G401 (cell line): ENCODE measurements at regions not wholly inside any gene's neighbourhood (a gene's known extent, or its start where the extent isn't known, plus 50 kb on each side); places are given as distances from the start of the nearest gene placed in this dataset.
A peak's percentile ranks its signal among the peaks of the same experiment; 100 is the strongest.

Experiments used
- DNase-seq: peaks from one replicate; pipeline ENCODE4 v3.0.0-alpha.2; 2015; ENCODE audit warnings: low spot score
- in situ Hi-C: cut with HindIII; loops from 2 replicates; pipeline ENCODE4 v1.10.0; 2016; ENCODE audit warnings: low sequenced_read_pairs, mixed read lengths

DNA sequence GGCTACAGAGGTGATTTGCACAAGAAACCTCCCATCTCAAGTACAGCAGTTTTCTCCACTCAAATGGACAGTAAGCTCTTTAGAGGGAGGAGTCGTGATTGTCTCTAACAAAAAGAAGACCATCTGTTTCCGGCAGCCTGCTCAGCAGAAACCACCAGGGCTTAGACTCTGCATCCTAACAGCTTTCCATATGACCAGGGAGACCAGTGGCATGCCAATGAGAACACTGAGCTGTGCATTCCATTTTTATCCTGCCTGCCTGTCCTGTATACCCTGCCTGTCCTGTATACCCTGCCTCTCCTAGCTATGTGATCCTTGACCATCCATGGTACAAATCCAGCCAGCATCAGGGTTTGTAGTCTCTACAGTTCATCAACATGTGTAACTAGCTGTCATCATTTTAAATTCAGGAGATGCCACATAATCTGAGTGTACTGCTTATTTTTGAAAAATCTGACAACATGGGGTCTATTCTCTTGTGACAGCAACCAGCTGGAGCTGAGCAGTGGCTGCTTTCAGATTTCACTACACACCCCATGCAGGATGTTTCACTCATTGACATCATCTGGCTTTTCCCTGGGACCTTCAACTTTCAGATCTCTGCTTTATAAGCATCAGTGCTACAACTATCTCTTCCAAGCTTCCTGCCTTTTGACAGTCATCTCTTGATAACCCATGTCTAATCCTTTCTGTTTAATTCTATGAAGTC is 50.5 kb upstream of the POU2AF2 start:
- DNase-seq = no peak
- in situ Hi-C loops = no loop called here

DNA sequence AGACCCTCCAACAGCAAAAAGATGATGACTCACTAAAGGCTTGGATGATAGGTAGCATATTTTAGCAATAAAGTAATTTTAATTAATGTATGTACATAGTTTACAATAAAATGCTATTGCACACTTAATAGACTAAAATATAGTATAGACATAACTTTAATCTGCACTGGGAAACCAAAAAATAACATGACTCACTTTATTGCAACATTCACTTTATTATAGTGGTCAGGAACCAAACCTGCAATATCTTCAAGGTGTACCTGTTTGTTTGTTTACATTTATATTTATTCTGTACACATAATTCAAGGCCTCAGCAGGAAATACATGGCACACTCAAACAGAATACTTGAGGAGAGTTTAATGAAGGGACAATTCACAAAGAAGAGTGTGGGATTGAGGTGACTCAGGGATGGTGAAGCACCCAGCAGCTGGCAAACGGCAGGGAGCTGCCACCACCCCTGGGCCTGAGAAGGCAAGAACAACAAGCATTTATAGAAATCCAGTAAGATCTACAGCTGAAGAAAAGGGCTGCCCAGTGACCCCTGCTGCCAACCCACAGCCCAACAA is 51.5 kb upstream of the POU2AF2 start:
- in situ Hi-C loops = no loop called here
- DNase-seq = no peak

DNA sequence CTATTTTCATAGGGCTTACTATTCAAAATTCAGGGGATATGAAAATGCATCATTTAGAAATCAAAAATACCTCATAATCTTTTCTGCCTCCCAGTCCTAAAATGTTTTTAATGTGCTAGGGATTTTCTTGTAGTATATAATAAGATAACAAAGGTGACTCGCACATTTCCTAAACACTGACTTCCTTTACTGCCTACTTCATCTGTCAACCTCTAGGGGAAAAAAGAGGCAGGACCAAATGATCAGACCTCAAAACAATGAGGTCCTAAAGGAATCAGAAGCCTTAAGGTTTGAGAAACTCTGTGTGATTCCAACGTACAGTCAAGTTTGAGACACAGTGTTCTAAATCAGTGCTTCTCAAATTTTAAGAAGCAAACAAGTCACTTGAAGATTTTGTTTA is 56.1 kb upstream of the POU2AF2 start:
- in situ Hi-C loops = no loop called here
- DNase-seq = no peak

DNA sequence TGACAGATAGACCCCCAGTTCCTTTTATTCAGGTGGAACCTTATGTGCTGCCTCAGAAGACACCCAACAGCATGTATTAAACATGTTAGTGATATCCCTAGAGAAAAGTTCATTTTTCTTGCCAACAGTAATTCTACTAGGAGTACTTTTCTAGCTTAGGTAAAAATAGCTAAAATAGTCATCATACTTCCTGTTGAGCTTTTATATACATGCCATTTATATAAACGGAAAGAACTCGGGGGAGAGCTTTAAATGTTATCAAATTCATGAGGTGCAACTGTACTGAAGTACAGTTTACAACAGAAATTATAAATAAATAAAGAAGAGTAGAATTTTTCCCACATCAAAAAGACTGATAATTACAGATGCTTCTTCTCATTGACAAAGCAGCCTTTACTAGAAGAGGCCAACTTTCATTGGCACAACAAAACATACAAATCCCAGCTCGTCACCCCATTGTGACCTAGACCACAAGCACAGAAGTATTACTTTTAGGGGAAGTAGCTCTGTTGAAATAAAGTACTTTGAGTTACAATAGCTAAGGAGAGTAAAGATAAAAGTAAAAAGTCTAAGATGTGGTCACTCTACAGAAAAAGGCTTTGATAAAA is 59.1 kb upstream of the POU2AF2 start:
- in situ Hi-C loops = no loop called here
- no peak for DNase-seq

DNA sequence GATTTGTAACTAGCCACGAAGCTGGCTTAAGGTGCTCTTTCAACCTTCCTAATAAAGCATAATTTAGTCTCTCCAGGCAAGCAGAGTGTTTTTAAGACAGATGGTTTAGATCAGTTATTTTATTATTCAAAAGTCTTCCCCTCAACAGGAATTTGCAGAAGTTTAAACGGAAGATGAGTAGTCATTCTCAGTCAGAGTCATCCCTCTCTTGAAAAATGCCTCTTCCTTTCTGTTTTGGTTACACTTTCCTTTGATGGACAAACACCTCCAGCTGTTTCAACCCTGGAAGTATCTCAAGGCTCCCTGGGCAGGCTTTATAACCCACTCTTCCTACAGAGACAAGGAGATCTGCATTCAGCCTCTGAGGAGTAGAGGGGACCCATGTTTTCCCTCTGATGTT is 60.3 kb upstream of the POU2AF2 start:
- DNase-seq = no peak

DNA sequence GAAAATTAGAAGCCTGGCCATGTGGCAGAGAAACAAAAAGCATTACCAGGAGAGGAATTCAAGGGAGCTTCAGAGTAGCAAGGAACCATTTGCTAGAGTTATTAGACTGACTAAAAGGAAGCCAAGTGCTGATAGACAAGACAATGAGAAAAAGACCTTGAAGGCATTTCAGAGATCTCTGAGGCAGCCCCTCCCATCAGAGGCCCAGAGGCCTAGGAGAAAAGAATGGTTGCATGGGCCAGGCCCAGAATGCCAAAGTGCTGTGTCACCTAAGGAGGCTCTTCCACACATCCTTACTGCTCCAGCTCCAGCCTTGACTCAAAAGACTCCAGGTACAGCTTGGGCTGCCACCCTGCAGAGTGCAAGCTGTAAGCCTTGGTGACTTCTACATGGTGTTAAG is 61.8 kb upstream of the POU2AF2 start:
- DNase-seq = no peak
- in situ Hi-C loops = no loop called here

More for the DNA sequence above, 60.3 kb upstream of the POU2AF2 start:
- in situ Hi-C loops = no loop called here

DNA sequence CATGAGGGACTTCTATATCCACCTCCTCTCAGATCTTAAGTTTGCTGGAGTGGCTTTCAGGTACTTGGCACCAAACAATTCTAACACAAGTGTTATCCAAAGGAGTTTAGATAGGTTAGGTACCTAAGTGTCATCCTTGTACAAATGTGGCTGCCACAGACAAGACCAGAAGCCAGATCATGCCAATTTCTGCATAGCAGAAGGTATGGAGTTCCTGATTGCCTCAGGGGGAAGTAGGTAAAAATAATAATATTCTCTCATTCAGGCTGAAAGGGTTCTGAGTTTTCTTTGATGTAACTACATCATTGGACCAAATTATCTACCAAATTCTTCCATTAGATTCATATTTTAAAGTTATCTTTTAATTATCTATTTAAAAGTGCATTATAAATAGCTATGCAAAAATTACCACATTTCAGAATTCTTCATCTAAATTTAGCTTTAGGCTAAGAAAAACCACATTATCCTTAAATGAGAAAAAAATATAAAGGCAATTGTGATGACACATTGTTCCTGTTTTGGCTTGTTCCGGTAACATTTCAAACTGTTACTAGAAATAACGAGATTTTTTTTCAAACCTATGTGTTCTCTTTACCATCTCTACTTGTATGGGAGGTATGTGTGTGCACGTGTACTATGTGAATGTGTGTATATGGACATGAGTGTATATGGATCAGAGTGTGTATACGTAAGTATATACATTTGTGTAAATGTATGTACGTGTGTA is 66.2 kb upstream of the POU2AF2 start:
- DNase-seq = no peak
- in situ Hi-C loops = no loop called here

DNA sequence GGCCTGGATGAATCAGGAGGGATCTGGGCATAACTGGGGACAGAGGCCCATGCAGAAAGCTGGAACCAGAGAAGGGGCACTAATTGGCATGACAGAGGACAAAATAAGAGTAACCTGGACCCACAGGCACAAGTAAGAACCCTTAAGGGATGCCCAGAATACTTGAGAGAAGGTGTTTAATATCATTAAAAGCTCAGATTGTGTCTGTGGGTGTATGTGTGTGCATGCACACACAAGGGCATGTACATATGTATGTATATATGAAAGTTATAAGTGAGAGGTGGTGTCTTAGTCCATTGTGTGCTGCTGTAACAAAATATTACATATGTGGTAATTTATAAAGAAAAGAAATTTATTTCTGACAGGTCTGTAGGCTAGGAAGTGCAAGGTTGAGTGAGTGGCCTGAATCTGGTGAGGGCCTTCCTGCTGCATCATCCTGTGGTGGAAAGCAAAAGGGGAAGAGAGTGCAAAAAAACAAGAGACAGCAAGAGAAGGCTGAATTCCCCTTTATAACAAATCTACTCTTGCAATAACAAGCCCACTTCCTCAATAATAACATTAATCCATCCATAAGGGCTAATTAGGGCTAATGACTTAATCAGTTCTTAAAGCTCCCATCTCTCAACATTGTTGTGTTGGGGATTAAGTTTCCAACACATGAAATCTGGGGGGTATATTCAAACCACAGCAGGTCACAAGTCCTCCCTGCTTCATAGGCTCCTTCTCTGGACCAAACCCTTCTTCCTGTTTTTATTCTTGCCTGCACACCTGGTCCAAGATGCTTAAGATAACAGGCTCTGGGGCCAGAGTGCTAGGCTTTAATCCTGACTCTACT is 68.3 kb upstream of the POU2AF2 start:
- no peak for DNase-seq
- in situ Hi-C loops = no loop called here

DNA sequence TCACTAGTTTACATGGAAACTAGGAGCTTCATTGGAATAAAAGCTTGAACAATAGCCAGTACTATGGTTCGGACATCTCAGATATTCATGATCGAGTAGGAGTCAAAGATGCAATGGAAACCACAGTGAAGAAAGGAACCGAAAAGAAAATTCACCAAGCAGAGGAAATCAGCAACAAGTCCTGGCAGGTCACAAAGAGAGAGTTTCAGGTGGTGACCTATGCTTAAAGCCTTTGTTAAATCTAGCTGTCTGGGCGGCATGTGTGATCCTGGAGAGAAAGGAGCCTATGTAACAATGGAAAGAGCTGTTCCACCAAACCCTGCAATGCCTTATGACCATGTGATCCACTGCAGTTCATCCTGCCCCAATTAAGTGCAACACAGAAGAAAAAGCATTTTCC is 68.9 kb upstream of the POU2AF2 start:
- DNase-seq = no peak
- in situ Hi-C loops = no loop called here

DNA sequence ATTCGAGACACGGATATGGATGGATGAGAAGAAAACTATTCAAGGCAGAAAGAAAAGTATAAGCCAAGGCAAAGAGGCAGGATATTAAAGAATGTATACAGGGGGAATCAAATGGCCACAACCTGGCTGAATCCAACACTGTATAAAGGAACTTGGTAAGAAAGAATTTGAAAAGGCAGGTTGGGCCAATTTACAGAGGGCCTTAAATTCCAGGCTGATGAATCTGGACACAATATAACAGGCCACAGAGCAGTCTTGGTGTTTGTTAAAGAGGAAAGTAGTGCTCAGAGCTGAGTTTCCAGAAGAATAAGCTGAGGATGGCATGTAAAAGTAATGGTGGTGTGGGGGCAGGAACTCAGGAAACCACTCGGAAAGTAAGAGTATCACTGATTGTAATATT is 72.3 kb upstream of the POU2AF2 start:
- in situ Hi-C loops = no loop called here
- no peak for DNase-seq

DNA sequence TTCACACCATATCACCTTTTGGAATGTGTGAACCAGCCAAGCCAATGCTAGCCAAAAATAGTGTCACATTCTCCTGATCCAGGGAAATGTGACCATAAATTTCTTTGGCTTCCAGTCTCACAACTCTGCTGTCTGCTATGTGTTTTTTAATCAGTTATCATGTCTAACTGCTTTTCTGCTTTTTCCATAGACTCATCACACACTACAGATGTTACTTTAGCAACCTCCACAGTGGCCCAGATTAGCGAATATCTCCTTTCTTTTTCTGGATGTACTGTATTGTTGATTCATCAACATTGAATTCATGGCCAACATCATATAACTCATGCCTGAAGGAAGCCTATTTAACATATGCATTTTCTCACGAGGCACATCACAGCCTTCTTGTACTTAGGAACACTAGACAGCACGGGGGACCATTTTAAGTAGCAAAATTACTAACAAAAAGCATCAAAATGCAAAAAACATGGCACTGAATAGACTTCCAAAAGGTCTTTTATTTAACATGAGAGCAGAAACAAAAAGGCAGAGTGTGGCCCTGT is 73.1 kb upstream of the POU2AF2 start:
- DNase-seq = no peak
- in situ Hi-C loops = no loop called here

DNA sequence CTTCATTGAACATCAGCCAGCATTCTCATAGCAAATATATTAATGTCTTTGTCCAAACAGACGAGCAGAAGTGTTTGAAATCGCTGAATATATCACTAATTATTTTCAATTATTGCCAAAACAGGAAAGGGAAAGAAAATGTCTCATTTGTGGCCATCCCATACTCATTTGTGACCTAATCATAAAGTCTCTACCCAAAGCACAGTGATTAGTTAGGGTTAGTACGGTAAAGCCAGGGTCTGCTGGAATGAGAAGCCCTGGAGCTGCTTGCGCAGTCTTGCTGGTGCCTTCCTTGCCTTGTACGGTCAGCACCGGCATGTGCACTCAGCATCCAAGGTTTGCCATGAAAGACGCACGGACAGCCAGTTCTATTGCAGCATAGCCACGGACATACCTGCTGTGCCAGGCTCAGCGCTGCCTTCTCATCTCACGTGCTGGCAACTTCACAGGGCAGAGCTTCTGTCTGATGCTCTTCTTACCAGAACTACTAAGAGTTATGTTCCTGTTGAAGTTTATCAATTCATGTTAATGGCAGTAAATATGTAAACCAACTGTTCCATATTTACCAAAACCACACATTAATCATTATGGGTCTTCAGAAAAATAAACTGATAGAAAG is 74.7 kb upstream of the POU2AF2 start:
- DNase-seq = no peak
- in situ Hi-C loops = no loop called here

DNA sequence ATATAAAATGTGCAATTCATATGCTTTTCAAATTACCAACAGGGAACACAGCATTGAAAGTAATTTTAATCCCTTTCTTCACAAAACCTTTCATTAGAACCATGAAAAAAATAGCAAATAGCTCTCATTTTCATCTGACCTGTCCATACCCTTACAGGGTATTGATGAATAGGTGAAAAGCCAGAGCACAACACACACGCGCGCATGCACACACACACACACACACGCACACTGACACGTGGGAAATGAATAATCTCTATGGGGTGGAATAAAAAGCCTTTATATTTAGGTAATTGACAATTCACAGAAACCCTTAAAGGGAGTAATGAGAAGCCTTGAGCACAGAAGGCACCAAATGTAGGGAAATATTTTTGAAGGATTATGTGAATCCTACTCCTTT is 76.2 kb upstream of the POU2AF2 start:
- no peak for DNase-seq
- in situ Hi-C loops = no loop called here

DNA sequence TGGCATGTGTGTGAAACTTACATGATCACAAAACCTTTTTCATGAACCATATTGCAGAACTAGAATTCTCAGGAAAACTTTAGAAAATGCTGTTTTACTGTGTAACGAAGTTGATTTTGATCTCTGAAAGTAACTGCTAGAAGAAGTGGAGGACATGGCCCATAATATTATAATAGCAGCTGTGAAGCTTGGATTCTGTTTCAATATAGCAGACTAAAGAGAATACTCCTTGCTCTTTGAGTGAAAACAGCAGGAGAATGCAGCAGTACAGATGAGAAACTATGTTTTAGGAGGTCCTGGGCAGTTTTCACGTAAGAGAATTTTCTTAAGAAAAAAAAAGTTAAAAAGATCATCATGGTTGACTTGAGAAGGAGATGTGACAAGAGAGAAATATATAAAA is 76.7 kb upstream of the POU2AF2 start:
- in situ Hi-C loops = no loop called here
- DNase-seq = no peak

DNA sequence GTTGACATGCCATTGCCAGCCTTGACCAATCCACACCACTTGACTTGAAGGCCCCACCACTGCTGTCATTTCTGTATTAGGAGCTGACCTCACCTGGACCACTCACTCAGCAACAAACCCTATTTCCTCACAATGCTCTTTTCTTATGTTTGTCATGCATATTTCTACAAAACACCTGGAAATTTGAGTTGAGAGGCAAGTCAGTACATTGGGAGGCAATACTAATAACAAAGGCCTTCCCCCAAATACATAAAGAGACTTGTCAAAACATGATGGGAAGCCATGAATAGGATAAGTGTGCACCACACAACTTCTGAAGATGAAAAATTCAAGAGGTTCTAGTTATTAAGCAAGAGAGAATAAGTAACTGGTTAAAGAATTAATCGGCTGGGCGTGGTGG is 77.9 kb upstream of the POU2AF2 start:
- in situ Hi-C loops = no loop called here
- DNase-seq = no peak

DNA sequence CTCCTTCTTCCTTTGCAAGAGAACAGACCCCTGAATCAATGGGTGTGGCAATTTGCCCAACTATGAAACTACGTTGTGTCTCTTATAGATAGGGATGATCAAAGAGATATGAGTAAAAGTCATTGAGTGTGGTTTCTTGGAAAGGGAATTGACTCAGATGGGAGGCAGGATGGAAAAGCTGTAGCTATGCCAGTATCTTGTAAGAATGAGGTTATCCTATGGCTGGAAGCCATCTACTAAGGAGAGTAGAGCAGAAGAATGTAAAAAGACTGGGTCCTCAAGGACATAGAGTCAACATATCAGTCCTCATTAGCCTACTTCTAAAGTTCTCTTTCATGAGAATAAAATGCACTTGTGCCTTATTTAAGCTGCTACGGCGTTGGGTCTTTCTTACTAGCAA is 78.9 kb upstream of the POU2AF2 start:
- in situ Hi-C loops = no loop called here
- no peak for DNase-seq

DNA sequence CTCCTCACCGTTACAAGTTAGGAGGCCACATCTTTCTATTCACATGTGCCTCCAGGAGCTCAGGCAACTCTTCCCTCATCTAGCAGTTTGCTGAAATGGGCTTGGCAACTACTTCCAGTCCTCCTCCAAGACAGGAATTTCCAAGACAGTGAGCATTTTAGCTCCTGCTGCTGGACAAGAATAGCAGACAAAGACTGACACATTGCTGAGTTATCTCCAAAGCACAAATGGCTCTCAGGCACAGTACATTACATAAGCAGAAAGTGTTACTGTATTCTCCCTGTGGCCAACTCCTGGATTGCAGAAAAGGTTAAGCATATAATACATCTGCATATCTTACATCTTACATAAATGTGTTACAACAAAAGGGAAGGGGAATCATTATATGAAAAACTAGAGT is 83.2 kb upstream of the POU2AF2 start:
- in situ Hi-C loops = no loop called here
- DNase-seq = peak; percentile 9

DNA sequence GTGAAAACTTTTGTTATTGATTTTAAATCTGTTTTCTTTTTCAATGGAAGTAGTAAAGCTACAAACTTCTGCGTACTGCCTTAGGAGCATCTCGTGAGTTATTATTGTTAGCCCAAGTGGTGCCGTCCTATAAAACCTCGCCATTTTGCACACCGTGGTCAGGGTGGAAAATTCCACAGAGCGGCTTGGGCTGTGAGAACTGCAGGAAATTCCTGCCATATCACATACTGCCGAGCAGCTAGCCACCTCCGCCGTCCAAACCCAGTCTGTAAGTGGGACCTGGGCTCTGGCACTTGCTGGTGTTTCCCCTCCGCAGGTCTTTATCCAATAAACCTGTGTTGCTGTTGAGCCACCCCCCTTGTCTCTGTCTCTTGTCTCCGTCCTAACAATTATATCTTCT is 88.0 kb upstream of the POU2AF2 start:
- in situ Hi-C loops = no loop called here
- DNase-seq = no peak

DNA sequence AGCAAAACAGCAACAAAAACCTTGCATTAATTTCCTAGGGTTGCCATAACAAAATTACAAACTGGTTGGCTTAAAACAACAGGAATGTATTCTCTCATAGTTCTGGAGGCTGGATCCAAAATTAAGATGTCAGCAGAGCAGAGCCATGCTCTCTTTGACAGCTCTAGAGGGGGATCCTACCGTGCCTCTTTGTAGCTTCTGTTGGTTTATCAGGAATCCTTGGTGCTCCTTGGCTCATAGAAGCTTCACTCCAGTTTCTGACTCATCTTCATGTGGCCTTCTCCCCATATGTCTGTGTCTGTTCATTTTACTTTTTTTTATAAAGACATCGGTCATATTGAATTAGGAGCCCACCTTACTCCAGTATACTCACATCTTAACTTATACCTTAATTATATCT is 90.5 kb upstream of the POU2AF2 start:
- DNase-seq = no peak
- in situ Hi-C loops = no loop called here
